T-helper 1 cell treated with Interleukin-12 subunit alpha and Interleukin-12 subunit beta and Interleukin-4 antibody, amounts not matched to agents 30 μg/mL and 1 μg/mL, for 36 hours (primary cell): ENCODE measurements at regions not wholly inside any gene's neighbourhood (a gene's known extent, or its start where the extent isn't known, plus 50 kb on each side); places are given as distances from the start of the nearest gene placed in this dataset.
"Not testable (repeated sequence)": the region's sequence is repeated elsewhere in the genome, so short reads cannot be mapped to it uniquely, and the experiment has no call there.

Experiments used
- H3K27ac Mint-ChIP-seq: one replicate; pipeline ENCODE4 v1.8.0; 2021; ENCODE audit warnings: mild to moderate bottlenecking, mixed read lengths
- H3K27me3 Mint-ChIP-seq: one replicate; pipeline ENCODE4 v1.8.0; 2021; ENCODE audit warnings: low read depth, mixed read lengths
- H3K36me3 Mint-ChIP-seq: one replicate; pipeline ENCODE4 v1.8.0; 2021; ENCODE audit warnings: low read depth, mixed read lengths
- H3K4me1 Mint-ChIP-seq: one replicate; pipeline ENCODE4 v1.8.0; 2021; ENCODE audit warnings: low read depth, mixed read lengths
- H3K4me3 Mint-ChIP-seq: one replicate; pipeline ENCODE4 v1.8.0; 2021; ENCODE audit warnings: mild to moderate bottlenecking, moderate library complexity, mixed read lengths
- H3K9me3 Mint-ChIP-seq: one replicate; pipeline ENCODE4 v1.8.0; 2021; ENCODE audit warnings: mixed read lengths

DNA sequence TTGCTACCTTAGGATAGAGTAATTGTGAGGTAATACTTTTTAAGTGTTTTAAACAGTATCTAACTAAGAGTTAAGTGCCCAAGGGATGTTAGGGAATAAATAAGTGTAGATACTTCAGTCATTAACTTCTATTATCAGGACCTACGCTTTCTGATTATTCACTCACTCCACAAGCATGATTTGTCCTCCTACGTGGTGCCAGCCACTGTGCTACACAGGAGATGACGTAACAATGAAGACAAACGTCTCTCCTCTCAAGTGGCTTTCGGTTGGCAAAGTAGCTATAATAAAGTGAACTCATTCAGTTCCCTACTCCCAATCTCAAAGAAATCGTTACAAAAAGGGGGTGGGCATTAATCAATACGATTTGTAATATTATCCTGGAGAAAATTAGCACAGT lies 100.9 kb upstream of the SETBP1 start:
- Mint-ChIP-seq H3K27me3 (peaks cover 3% of the 10 kb centered on the region), H3K4me3 (no peak overlapping the region), H3K4me1 (no peaks in the 10 kb centered on the region), H3K27ac (no peak overlapping the region), H3K9me3 (no peaks in the 10 kb centered on the region), H3K36me3 (no peaks in the 10 kb centered on the region)

DNA sequence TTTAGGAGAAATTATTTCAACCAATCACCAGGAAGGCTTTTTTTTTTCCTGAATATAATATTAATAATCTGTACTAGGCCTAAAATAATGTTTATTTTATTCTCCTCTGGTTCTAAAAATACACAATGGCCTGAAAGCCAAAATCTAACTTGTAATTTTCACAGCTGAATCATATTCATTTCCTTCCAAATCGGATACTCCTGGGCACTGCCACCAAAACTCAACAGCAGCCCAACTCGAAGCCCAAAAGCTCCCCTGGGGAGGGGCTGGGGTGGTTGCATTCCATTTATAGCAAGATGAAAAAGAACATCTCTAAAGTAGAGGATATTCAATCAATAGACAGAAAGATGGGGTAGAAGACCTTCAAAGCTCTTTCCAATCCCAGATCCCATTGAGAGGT lies 100.5 kb upstream of the SETBP1 start:
- H3K9me3 Mint-ChIP-seq = no peaks in the 10 kb centered on the region
- H3K4me3 Mint-ChIP-seq = no peak overlapping the region
- H3K27me3 Mint-ChIP-seq = peaks cover 3% of the 10 kb centered on the region
- no peaks in the 10 kb centered on the region for H3K4me1 Mint-ChIP-seq
- H3K36me3 Mint-ChIP-seq = no peaks in the 10 kb centered on the region
- H3K27ac Mint-ChIP-seq = no peak overlapping the region

DNA sequence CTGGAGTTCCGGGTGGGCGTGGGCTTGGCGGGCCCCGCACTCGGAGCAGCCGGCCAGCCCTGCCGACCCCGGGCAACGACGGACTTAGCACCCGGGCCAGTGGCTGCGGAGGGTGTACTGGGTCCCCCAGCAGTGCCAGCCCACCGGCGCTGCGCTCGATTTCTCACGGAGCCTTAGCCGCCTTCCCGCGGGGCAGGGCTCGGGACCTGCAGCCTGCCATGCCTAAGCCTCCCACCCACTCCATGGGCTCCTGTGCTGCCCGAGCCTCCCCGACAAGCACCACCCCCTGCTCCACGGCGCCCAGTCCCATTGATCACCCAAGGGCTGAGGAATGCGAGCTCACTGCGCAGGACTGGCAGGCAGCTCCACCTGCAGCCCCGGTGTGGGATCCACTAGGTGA lies 99.9 kb upstream of the SETBP1 start:
- H3K4me3 Mint-ChIP-seq, H3K27me3 Mint-ChIP-seq, H3K36me3 Mint-ChIP-seq, H3K9me3 Mint-ChIP-seq, H3K4me1 Mint-ChIP-seq, H3K27ac Mint-ChIP-seq: not testable (repeated sequence)

DNA sequence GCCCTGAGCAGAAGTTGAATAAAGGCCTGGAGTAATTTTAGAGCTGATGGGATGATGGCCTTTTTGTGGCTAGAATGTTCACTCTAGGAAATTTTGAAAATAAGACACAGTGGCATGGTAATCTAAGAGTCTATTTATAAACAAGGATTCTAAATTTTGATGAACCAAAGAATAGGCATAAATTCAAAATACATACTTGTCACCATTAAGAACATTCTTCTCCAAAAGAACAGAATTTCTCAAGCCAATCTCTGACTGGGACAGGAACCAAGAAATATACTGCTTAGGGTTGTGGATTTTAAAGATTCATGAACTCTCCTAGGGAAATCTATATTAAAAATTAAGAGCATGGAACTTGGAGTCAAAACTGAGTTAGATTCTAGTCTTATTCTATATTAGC lies 98.2 kb upstream of the SETBP1 start:
- Mint-ChIP-seq H3K27ac (no peak overlapping the region), H3K36me3 (no peaks in the 10 kb centered on the region), H3K27me3 (peaks cover 3% of the 10 kb centered on the region), H3K4me1 (no peaks in the 10 kb centered on the region), H3K4me3 (no peak overlapping the region), H3K9me3 (no peaks in the 10 kb centered on the region)

DNA sequence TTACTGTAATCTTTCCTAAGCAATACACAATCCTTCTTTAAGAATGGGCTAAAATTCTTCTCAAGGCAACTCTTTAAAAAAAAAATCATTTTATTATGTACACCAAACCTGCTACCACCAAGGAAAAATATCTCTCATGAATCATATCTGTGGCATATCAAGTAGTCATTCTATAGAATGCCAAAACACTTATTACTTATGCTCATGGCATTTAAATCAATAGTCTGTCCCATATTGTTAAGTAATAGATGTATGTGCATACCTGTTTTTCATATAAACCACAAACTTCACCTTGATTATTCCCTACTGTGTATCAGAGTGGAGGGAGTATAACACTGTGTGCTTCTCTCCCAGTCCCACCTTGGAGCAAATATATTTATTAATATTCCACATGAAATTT lies 95.8 kb upstream of the SETBP1 start:
- H3K4me3 Mint-ChIP-seq = no peak overlapping the region

DNA sequence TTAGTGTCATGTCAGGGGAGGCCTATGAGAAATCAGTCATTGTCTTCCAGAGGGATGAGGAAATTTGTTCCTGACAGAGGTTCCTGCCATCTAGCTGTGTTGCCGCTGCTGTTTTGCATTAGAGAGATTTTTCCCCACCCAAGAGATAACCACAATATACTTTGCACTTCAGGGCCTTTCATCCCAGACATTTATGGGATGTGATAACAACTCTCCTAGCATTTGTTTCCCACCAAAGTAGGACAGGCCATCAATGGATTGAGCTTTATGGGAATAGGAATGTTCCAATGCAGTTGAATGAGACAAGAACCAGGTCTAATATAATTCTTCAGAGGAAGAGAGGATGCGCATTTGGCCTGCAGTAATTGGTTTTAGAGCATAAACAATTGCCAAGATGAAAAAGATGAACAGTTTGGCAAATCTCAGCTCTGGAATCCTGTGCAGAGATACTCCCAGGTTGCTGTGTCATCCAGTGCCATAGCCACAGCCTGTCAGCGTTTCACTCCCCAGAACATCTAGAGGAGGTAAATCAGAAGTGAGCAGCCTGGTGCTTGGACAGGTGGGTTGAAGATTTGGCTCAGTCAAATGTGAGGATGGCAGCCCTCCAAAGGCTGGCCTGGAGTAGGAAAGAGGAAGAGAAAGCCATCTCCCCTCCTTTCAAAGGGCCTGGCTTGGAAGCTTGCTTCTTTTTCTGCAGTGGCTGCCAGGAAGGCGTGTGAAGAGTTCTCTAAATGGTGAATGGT lies 93.7 kb upstream of the SETBP1 start:
- Mint-ChIP-seq H3K4me3 (no peak overlapping the region), H3K36me3 (no peaks in the 10 kb centered on the region), H3K27me3 (peaks cover 11% of the 10 kb centered on the region), H3K4me1 (no peaks in the 10 kb centered on the region), H3K9me3 (no peaks in the 10 kb centered on the region), H3K27ac (no peak overlapping the region)

More for the DNA sequence above, 95.8 kb upstream of the SETBP1 start:
- Mint-ChIP-seq H3K9me3 (no peaks in the 10 kb centered on the region), H3K4me1 (no peaks in the 10 kb centered on the region), H3K27ac (no peak overlapping the region), H3K36me3 (no peaks in the 10 kb centered on the region), H3K27me3 (peaks cover 3% of the 10 kb centered on the region)

DNA sequence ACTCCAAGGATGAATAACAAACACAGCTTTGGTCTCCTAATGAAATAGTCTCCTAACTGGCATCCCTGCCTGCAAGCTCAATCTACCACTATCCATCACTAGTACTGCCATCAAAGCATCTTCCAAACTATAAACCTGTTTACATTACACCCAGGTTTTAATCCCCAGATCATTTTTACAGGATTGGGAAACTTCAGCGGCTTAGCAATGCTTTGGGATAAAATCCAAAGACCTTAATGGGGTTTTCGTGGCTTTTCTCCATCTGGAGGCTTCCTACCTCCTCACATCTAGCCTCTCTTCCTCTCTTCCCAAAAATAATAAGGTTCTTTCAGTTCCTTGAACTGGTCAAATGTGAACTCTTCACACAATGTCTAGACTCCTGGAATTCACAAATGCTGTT lies 92.2 kb upstream of the SETBP1 start:
- no peaks in the 10 kb centered on the region for H3K9me3 Mint-ChIP-seq

DNA sequence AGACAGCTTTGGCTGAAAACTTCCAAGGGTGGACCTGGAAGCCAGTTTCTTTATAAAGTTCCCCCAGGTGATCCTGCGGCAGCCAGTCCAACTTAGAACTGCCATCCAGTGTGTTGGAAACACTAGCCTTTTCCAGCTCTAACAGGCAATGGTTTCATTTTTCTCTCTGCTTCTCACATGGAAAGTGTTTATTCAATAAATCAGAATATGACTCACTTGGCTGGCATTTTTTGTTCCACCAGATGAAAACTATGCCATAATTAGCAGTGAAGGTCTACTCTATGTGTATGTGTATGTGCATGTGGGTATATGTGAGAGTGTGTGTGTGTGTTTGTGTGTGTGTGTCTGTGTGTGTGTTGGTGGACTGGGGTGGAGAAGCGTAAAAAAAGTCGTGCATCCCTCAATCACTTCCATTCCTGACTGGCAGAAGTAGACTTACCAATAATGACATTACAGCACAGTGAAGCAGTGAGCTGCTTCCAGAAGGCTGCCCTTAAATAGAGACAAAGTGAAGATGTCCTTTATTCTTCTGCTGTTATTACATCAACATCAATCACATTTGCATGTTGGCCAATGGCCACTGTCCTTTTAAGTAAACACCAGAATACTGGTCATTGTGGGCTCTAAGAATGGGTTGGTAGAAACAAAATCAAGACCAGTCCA lies 90.9 kb upstream of the SETBP1 start:
- Mint-ChIP-seq H3K4me3 (no peak overlapping the region), H3K9me3 (no peaks in the 10 kb centered on the region), H3K27me3 (peaks cover 19% of the 10 kb centered on the region), H3K27ac (no peak overlapping the region), H3K36me3 (no peaks in the 10 kb centered on the region), H3K4me1 (no peaks in the 10 kb centered on the region)

More for the DNA sequence above, 92.2 kb upstream of the SETBP1 start:
- Mint-ChIP-seq H3K36me3 (no peaks in the 10 kb centered on the region), H3K4me1 (no peaks in the 10 kb centered on the region), H3K27me3 (peaks cover 14% of the 10 kb centered on the region), H3K4me3 (no peak overlapping the region), H3K27ac (no peak overlapping the region)

DNA sequence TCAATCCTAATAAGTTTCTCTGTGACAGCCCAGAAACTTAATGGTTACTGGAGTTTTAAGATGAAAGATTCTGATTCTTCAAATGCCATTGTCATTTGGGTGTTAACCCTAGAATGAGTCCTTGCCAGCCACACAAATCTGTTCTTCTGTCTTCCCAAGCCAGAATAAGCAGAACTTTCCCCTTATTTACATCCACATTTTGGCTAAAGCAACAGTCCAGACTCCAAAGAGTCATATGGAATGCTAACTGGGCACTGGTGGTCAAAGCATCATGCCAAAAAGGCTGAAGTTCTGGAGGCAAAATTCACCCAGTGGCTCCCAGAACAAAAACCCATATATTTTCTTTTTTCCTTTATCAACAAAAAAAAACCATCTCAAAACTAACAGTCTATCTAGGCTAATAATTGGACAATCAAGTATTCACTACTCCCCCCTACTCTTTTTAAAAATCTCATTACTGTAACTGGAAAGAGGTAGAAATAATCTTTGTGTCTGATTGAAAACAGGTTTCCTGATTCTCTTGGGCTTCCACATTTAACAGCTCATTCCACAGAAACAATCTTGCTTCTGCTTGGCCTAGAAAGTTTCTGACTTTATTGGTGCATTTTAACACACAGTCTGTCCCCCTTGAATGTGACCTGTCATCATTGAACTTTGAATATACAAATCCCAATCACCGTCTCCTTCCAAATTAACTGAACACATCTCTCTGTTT lies 89.6 kb upstream of the SETBP1 start:
- H3K9me3 Mint-ChIP-seq = no peaks in the 10 kb centered on the region
- no peaks in the 10 kb centered on the region for H3K36me3 Mint-ChIP-seq
- no peak overlapping the region for H3K4me3 Mint-ChIP-seq
- H3K27me3 Mint-ChIP-seq = peaks cover 19% of the 10 kb centered on the region
- H3K27ac Mint-ChIP-seq = no peak overlapping the region
- no peaks in the 10 kb centered on the region for H3K4me1 Mint-ChIP-seq

DNA sequence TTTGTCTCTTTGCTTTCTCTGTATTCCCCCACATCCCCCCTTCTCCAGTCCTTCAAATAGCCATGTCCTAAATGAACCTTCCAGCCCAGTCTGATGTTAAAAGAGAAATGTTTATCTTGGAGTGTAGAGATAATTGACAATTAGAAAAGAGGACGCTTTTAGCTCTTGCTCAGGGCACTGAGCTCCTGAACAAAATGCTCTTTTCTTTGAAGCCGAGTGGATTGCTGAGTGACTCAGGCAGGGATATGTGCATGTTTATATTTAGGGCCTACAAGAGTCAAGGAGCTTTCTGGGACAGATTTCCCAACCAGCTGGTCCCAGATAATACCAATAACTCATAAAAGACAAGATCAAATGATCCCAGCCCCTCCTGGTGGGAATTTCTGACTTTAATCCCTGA lies 88.0 kb upstream of the SETBP1 start:
- H3K27ac Mint-ChIP-seq = no peak overlapping the region
- H3K9me3 Mint-ChIP-seq = no peaks in the 10 kb centered on the region
- H3K4me1 Mint-ChIP-seq = peaks cover 4% of the 10 kb centered on the region
- H3K4me3 Mint-ChIP-seq = no peak overlapping the region
- no peaks in the 10 kb centered on the region for H3K36me3 Mint-ChIP-seq
- peaks cover 28% of the 10 kb centered on the region for H3K27me3 Mint-ChIP-seq

DNA sequence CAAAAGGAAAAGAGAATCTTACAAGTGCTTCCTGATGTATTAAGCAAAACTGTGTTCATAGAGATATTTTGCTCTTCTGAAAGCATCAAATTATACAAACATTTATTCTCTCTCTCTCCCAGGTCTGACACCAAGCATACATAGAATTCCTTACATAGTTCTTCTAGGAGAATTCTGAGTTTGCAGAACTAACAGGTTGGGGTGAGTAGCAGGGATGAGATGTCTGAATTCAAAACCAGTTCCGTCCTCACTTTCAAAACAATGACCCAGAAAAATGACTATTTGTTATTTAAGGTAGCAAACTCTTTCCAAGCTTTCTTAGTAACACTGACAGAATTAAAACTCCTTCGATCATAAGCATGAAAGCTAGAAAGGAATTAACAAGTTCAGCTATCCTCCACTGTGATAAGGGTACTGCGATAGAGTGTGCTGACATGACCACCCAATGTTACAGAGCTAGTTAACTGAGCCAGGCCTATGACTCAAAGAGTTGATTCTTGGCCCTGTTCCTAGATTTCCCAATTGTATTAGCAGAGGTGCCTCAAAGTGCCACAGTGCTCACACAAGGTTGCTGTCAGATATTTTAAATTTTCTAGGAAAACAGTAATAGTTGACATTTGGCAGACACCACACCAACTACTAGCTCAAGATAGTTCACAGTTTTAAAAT lies 85.8 kb upstream of the SETBP1 start:
- Mint-ChIP-seq H3K27ac (no peak overlapping the region), H3K36me3 (no peaks in the 10 kb centered on the region), H3K4me1 (peaks cover 4% of the 10 kb centered on the region), H3K4me3 (no peak overlapping the region), H3K27me3 (peaks cover 29% of the 10 kb centered on the region), H3K9me3 (no peaks in the 10 kb centered on the region)

DNA sequence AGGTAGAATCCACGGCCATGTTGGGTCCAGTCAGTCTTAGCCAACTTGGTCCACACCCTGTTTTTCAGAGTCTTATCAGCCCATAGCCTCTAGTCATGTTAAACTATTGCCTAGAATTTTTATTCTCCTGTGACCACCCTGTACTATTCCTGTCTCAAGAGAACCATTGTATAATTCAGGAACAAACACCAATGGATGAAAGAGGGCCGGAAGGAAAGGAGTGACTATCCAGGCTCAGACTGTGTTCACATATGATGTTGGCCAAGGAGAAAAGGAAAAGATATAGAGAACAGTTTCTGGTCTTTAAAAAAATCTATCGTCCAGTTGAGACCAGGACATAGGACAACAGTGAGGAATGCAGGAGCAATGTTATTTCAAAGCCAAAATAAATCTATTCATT lies 82.9 kb upstream of the SETBP1 start:
- Mint-ChIP-seq H3K27me3 (peaks cover 27% of the 10 kb centered on the region), H3K9me3 (no peaks in the 10 kb centered on the region), H3K4me3 (no peak overlapping the region), H3K27ac (no peak overlapping the region), H3K36me3 (no peaks in the 10 kb centered on the region), H3K4me1 (peaks cover 4% of the 10 kb centered on the region)

DNA sequence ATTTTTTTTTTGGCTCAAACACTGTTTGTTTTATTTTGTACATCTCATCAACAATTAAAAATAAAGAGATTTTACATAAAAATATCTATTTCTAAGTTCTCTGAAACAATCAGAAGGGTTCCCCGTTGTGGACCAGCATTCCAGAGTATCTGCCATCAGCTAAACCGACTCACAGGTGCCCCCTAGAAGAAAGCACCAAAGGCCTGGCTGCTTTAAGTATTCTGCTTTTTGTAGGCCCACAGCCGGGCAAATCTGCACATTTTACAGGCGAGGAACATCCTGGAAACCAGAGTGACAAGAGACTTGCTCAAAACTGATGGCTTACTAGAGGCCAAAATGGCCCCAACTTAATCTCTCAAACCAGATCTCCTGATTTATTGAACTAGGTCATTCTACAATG lies 82.2 kb upstream of the SETBP1 start:
- Mint-ChIP-seq H3K4me1 (peaks cover 4% of the 10 kb centered on the region), H3K27me3 (peaks cover 25% of the 10 kb centered on the region), H3K9me3 (no peaks in the 10 kb centered on the region), H3K27ac (no peak overlapping the region), H3K4me3 (no peak overlapping the region), H3K36me3 (no peaks in the 10 kb centered on the region)

DNA sequence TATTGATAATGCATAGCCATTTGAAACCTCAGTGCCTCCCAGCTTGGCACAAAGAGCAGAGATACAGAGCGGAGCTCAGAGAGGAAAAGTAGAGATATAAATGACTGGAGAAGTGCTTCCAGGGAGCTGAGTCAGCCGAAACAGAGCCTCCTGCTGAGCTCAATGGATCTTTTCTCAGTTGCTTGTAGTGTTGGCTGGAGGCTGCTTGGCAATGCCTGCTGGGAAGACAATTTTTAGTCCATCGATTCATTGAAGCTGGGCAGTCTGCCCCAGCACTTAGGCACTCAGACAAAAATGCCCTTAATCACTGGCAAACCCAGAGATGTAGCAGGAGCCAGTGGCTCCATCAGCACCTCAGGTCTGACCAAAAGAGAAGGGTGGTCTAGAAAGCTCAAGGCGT lies 81.3 kb upstream of the SETBP1 start:
- peaks cover 4% of the 10 kb centered on the region for H3K4me1 Mint-ChIP-seq
- H3K9me3 Mint-ChIP-seq = no peaks in the 10 kb centered on the region
- H3K27me3 Mint-ChIP-seq = peaks cover 21% of the 10 kb centered on the region
- H3K27ac Mint-ChIP-seq = no peak overlapping the region
- no peaks in the 10 kb centered on the region for H3K36me3 Mint-ChIP-seq
- H3K4me3 Mint-ChIP-seq = no peak overlapping the region
